ENCODE measurements at regions not wholly inside any gene's neighbourhood (a gene's known extent, or its start where the extent isn't known, plus 50 kb on each side); places are given as distances from the start of the nearest gene placed in this dataset.
"Not testable (repeated sequence)": the region's sequence is repeated elsewhere in the genome, so short reads cannot be mapped to it uniquely, and the experiment has no call there.

DNA sequence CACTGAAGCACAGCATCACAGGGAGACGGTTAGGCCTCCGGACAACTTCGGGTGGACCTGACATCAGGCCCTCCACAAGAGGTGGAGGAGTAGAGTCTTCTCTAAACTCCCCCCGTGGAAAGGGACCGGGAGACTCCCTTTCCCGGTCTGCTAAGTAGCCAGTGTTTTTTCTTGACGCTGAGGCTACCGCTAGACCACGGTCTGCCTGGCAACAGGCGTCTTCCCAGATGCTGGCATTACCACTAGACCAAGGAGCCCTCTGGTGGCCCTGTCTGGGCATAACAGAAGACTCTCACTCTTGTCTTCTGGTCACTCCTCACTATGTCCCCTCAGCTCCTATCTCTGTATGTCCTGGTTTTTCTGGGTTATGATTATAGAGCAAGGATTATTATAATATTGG is 401.5 kb upstream of the MAGEC2 start:
- not testable (repeated sequence) for TF ChIP-seq POLR2A (IDR thresholded peaks at IDR 0.05)
- TF ChIP-seq, protein P1, sequence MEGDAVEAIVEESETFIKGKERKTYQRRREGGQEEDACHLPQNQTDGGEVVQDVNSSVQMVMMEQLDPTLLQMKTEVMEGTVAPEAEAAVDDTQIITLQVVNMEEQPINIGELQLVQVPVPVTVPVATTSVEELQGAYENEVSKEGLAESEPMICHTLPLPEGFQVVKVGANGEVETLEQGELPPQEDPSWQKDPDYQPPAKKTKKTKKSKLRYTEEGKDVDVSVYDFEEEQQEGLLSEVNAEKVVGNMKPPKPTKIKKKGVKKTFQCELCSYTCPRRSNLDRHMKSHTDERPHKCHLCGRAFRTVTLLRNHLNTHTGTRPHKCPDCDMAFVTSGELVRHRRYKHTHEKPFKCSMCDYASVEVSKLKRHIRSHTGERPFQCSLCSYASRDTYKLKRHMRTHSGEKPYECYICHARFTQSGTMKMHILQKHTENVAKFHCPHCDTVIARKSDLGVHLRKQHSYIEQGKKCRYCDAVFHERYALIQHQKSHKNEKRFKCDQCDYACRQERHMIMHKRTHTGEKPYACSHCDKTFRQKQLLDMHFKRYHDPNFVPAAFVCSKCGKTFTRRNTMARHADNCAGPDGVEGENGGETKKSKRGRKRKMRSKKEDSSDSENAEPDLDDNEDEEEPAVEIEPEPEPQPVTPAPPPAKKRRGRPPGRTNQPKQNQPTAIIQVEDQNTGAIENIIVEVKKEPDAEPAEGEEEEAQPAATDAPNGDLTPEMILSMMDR (IDR thresholded peaks at IDR 0.05 in 4 of 5, conservative IDR thresholded peaks at IDR 0.05 in 1 of 5) = peak in 1 of 5 experiments; percentile 10

Data from gastrocnemius medialis (tissue), 4 donors.